ENCODE measurements at regions not wholly inside any gene's neighbourhood (a gene's known extent, or its start where the extent isn't known, plus 50 kb on each side); places are given as distances from the start of the nearest gene placed in this dataset.

DNA sequence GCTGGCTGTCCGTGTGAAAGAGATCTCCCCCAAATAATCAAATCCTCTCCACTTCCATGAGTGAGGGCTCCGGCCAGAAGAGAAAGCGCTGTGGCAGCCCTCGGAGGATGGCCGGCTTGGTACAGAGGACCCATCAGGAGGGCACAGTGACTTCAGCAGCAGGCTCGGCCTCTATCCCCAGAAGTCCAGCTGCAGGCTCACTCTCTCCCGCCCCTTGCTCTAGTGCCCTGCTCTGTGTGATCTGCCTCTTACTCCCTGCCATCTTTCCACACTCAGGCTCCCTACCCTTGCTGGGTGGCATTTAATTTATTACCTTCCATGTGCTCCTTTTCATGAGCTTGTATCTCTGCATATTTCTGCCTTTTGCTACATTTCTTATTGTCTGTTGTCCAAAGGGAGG lies 129.7 kb downstream of the SPATA19 start:
- DNase-seq (ENCODE audit: low spot score) (no peak), ATAC-seq (no peak)
- Mint-ChIP-seq H3K27ac (no peak overlapping the region), H3K4me3 (no peak overlapping the region), H3K4me1 (ENCODE audit: low read depth in 2 of 2) (no peaks in the 10 kb centered on the region), H3K27me3 (peaks cover 4 to 16% of the 10 kb centered on the region in 2 donors), H3K9me3 (no peaks in the 10 kb centered on the region), H3K36me3 (no peaks in the 10 kb centered on the region)

DNA sequence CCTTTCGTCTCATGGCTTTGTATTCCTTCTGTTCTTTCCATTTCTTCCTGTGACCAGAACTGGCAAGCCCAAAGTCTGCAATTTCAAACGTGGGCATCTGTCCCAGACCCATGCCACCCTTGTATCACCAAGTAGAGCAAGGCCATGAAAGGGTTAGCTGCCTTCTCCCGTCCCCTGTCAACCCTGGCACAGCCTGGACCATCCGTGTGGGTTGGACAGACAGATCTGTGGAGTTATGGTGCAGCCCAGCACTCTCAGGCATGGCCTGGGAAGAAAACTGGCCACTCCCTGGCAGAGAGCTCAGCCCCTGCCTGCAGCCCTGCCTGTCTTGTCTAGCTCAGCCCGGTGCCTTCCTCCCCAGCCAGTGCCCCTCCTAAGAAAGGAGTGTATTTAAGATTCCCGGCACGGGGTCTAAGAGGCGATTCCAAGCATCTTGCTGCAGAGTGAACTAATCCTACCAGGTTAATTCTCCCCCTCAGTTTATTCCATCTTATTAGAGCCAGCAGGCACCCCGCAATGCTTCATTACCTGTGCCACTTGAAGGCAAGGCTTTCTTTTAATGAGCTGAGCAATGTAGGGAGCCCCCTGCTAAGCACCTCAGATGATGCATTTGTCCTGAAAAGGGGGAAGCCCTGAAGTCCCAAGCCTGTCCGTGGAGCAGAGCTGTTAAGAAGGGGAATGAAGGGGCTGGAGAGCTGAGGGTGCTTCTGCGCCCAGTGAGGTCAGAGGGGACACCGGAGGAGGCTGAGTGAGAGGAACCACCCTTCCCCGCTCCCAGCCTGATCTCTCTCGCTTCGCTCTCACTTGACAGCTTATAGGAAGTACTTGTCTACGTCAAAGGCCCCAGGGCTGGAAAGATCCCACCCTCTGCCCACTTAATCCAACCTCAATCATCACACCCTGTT lies 130.6 kb downstream of the SPATA19 start:
- no peak overlapping the region for H3K4me3 Mint-ChIP-seq
- H3K36me3 Mint-ChIP-seq, result no peaks in the 10 kb centered on the region
- no peaks in the 10 kb centered on the region for H3K4me1 Mint-ChIP-seq (ENCODE audit: low read depth in 2 of 2)
- peaks cover 4 to 16% of the 10 kb centered on the region in 2 donors for H3K27me3 Mint-ChIP-seq
- no peak for ATAC-seq
- no peaks in the 10 kb centered on the region for H3K9me3 Mint-ChIP-seq
- no peak overlapping the region for H3K27ac Mint-ChIP-seq
- DNase-seq (ENCODE audit: low spot score), result no peak

DNA sequence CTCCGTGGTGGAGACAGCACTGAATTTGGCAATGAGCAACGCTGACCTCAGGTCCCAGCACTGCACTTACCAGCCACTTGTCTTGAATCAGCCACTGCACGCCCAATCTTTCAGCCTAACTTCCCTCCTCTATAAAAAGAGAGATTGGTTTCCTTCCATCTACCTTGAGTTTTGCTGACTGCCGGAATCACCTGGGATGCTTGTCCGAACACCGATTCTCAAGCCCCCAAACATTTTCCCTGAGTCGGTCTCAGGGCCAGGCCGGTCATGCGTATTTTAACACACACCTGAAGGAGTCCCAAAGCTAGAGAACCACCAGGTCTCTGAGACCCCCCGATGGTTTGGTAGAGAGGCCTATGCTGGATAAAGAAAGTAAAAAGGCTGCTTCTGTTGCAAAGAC lies 131.5 kb downstream of the SPATA19 start:
- no peak for ATAC-seq
- no peaks in the 10 kb centered on the region for H3K36me3 Mint-ChIP-seq
- DNase-seq (ENCODE audit: low spot score), result no peak
- H3K4me3 Mint-ChIP-seq, result no peak overlapping the region
- no peak overlapping the region for H3K27ac Mint-ChIP-seq
- peaks cover 4 to 16% of the 10 kb centered on the region in 2 donors for H3K27me3 Mint-ChIP-seq
- H3K4me1 Mint-ChIP-seq (ENCODE audit: low read depth in 2 of 2), result no peaks in the 10 kb centered on the region
- no peaks in the 10 kb centered on the region for H3K9me3 Mint-ChIP-seq

DNA sequence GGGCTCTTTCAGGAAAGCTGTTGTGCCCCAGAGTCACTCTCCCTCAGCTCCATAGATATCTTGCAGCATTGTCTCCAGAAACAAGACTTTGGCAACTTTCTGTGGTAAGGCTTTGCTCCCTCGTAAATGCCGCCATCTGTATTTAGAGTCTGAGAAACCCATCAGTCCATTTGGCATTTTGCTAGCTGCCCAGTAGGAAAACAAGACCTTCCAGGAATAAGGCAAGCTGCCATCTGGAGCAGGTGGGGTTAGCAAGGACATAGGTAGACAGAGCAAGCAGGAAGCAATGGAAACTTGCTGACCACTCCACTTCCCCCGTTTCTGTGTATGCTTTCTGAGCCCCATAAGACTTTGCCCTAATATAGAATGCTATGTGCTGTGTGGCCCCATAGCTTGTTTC lies 131.9 kb downstream of the SPATA19 start:
- Mint-ChIP-seq H3K27me3 (peaks cover 4 to 16% of the 10 kb centered on the region in 2 donors), H3K9me3 (no peaks in the 10 kb centered on the region), H3K4me1 (ENCODE audit: low read depth in 2 of 2) (no peaks in the 10 kb centered on the region), H3K27ac (no peak overlapping the region), H3K36me3 (no peaks in the 10 kb centered on the region), H3K4me3 (no peak overlapping the region)
- no peak for ATAC-seq
- DNase-seq (ENCODE audit: low spot score), result no peak

DNA sequence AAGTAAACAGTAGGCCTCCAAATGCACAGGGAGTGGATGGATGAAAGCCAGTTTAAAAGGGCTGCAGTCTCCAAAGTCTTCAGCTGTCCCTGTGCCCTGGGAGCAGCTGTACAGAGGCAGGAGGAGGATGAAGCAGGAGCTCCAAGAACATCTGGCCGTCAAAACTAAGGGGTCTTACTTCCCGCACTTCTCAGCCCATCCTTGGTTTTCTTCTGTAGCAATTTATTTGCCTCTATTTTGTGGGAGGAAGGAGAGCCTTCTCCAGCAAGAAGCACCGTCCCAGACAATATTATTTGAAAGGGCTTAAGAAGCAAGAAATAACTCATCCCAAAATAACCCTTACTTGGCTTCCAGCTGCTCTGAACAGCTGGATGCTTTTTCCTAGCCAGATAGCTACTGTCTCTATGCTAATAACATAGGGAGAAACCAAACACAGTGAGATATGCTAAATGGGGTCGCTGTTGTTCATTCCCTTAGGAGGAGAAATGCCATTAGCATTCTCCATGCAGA lies 133.2 kb downstream of the SPATA19 start:
- H3K4me1 Mint-ChIP-seq (ENCODE audit: low read depth in 2 of 2), result no peaks in the 10 kb centered on the region
- no peaks in the 10 kb centered on the region for H3K9me3 Mint-ChIP-seq
- no peak for ATAC-seq
- no peak for DNase-seq (ENCODE audit: low spot score)
- no peak overlapping the region for H3K4me3 Mint-ChIP-seq
- no peak overlapping the region for H3K27ac Mint-ChIP-seq
- H3K27me3 Mint-ChIP-seq, result peaks cover 4 to 13% of the 10 kb centered on the region in 2 donors
- H3K36me3 Mint-ChIP-seq, result no peaks in the 10 kb centered on the region

DNA sequence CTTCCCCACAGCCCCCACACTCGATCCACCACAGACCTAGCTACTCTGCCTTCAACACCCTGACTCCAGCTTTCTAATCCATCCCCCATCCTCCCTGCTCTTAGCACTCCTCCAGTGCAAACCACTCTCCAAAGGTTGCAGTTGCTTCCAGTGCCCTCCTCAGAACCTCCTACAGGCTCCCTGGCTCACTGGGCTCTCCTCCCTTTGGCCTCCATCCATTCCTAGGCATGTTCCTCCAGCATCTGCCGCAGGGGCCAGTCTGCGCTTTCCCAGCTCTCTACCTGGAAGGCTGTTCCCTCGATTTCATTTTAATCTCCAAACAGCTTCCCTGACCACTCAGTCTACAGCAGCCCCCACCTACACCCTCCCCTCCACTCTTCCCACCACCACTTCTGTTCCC lies 133.8 kb downstream of the SPATA19 start:
- no peaks in the 10 kb centered on the region for H3K36me3 Mint-ChIP-seq
- ATAC-seq, result no peak
- no peaks in the 10 kb centered on the region for H3K9me3 Mint-ChIP-seq
- H3K4me1 Mint-ChIP-seq (ENCODE audit: low read depth in 2 of 2), result no peaks in the 10 kb centered on the region
- no peak overlapping the region for H3K27ac Mint-ChIP-seq
- DNase-seq (ENCODE audit: low spot score), result no peak
- peaks cover 2 to 8% of the 10 kb centered on the region in 2 donors for H3K27me3 Mint-ChIP-seq
- H3K4me3 Mint-ChIP-seq, result no peak overlapping the region

DNA sequence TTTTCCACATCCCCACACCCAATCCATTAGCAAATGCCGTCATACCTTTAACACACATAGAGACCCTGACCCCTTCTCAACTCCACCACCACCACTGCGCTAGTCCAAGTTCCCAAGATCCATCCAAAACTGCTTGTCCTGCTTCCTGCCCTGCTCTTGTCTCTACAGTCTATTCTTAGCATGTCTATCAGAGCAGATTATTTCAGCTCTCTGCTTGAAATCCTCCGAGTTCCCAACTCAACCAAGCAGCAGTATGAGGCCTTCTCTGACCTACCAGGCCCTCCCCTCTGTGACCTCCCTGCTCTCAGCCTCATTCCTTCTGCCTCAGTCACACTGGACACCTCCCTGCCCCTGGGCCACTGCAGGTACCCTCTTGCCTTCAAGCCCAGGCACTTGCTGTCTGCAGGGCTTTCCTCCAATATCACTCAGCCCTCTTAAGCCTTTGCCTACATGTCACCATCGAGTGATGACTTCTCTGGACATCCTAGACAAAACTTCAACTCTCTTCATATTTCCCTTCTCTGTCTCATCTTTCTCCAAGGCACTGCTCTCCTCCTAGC lies 134.6 kb downstream of the SPATA19 start:
- no peaks in the 10 kb centered on the region for H3K9me3 Mint-ChIP-seq

DNA sequence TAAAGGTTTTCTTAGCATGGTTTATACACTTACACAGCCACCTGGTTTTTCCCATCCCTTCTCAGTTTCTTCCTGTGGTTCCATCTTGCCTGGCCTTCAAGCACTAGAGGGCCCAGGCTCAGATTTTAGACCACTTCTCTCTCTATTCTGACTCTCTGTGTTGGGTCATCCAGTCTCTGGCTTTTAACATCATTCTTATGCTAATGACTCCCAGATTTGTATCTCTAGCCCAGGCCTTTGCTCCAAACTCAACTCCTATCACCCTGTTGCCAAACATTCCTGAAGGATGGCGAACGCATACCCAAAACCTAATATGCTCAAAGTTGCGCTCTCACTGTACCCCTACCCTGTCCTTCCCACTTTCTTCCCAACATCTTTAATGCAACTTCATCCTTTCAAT lies 135.1 kb downstream of the SPATA19 start:
- ATAC-seq, result no peak
- no peak for DNase-seq (ENCODE audit: low spot score)
- no peaks in the 10 kb centered on the region for H3K36me3 Mint-ChIP-seq
- H3K27me3 Mint-ChIP-seq, result peaks cover 0 to 8% of the 10 kb centered on the region in 2 donors
- H3K9me3 Mint-ChIP-seq, result no peaks in the 10 kb centered on the region
- H3K27ac Mint-ChIP-seq, result no peak overlapping the region
- no peaks in the 10 kb centered on the region for H3K4me1 Mint-ChIP-seq (ENCODE audit: low read depth in 2 of 2)
- no peak overlapping the region for H3K4me3 Mint-ChIP-seq

More for the DNA sequence above, 134.6 kb downstream of the SPATA19 start:
- Mint-ChIP-seq H3K36me3 (no peaks in the 10 kb centered on the region), H3K4me1 (ENCODE audit: low read depth in 2 of 2) (no peaks in the 10 kb centered on the region), H3K27me3 (peaks cover 0 to 8% of the 10 kb centered on the region in 2 donors), H3K4me3 (no peak overlapping the region), H3K27ac (no peak overlapping the region)
- no peak for DNase-seq (ENCODE audit: low spot score)
- no peak for ATAC-seq

DNA sequence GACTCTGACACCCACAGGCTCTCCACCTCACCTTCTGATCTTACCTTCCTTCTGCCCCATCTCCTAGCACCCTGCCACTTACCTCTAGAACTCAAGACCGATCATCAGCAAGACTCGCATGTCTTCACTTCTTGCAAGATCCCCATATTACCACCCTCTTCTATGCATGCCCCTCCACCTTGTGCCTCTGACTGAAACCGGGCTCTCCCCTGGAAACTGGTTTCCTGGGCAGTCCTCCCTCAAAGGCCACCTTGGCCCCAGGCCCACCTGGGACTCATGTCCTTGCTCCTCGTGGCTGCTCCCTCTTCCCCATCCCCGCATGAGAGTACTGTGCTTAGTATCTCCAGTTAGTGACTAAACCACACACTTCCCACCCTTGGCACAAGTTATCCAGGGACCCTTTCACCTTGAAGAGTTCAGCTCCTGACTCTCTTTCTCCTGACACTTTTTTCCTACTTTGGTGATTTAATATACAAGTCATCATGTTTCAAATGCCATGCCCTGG lies 136.7 kb downstream of the SPATA19 start:
- H3K27me3 Mint-ChIP-seq, result peaks cover 2 to 16% of the 10 kb centered on the region in 2 donors
- no peaks in the 10 kb centered on the region for H3K4me1 Mint-ChIP-seq (ENCODE audit: low read depth in 2 of 2)
- ATAC-seq (no peak), DNase-seq (ENCODE audit: low spot score) (no peak)
- no peak overlapping the region for H3K4me3 Mint-ChIP-seq
- no peaks in the 10 kb centered on the region for H3K36me3 Mint-ChIP-seq
- peaks cover 2% of the 10 kb centered on the region for H3K9me3 Mint-ChIP-seq
- no peak overlapping the region for H3K27ac Mint-ChIP-seq

DNA sequence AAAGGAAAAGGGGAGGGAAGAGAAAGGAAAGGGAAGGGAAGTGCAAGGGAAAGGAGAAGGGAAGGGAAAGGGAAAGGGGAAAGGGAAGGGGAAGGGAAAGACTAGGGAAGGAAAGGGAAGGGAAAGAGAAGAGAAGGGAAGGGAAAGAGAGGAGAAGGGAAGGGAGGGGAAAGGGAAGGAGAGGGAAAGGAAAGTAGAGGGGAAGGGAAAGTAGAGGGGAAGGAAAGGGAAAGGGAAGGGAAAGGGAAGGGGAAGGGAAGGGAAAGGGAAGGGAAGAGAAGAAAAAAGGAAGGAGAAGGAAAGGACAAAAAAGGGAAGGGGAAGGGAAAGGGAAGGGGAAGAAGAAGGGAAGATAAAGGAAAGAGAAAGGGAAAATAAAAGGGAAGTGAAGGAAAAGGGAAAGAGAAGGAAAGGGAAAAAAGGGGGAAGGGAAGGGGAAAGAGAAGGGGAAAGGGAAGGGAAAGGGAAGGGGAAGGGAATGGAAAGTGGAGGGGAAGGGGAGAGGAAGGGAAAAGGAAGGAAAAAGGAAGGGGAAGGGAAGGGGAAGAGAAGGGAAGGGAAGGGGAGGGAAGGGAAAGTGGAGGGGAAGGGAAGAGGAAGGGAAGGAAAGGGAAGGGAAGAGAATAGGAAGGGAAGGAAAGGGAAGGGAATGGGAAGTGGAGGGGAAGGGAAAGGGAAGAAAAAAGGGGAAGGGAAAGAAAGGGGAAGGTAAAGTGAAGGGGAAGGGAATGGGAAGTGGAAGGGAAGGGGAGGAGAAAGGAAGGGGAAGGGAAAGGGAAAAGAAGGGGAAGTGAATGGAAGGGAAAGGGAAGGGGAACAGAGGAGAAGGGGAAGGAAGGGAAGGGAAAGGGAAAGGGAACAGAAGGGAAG lies 138.2 kb downstream of the SPATA19 start:
- DNase-seq (ENCODE audit: low spot score) (no peak), ATAC-seq (no peak)
- Mint-ChIP-seq H3K4me1 (ENCODE audit: low read depth in 2 of 2) (no peaks in the 10 kb centered on the region), H3K9me3 (peaks cover 2% of the 10 kb centered on the region), H3K4me3 (no peak overlapping the region), H3K27me3 (peaks cover 2 to 10% of the 10 kb centered on the region in 2 donors), H3K27ac (no peak overlapping the region), H3K36me3 (no peaks in the 10 kb centered on the region)

DNA sequence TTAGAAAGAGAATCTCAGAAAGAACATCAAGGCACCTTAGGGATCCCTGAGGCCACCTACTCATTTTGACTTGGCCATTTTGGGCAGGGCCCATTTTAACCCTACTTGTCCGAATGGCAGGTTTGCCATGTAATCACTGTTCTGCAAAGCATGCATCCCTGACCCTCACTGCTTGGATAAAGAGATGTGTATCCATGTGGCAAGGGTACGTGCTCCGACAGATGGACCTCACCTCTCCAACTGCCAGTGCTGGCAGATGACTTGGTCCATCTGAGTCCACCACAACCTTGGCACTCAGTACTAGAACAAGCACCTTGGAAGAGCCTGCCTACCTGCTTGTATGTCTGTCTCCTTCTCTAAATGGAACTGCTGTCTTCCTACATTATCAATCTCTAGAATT lies 139.4 kb downstream of the SPATA19 start:
- ATAC-seq (no peak), DNase-seq (ENCODE audit: low spot score) (no peak)
- H3K27me3 Mint-ChIP-seq, result peaks cover 2 to 8% of the 10 kb centered on the region in 2 donors
- H3K9me3 Mint-ChIP-seq, result peaks cover 6% of the 10 kb centered on the region
- H3K4me1 Mint-ChIP-seq (ENCODE audit: low read depth in 2 of 2), result no peaks in the 10 kb centered on the region
- no peak overlapping the region for H3K4me3 Mint-ChIP-seq
- no peaks in the 10 kb centered on the region for H3K36me3 Mint-ChIP-seq
- H3K27ac Mint-ChIP-seq, result no peak overlapping the region

DNA sequence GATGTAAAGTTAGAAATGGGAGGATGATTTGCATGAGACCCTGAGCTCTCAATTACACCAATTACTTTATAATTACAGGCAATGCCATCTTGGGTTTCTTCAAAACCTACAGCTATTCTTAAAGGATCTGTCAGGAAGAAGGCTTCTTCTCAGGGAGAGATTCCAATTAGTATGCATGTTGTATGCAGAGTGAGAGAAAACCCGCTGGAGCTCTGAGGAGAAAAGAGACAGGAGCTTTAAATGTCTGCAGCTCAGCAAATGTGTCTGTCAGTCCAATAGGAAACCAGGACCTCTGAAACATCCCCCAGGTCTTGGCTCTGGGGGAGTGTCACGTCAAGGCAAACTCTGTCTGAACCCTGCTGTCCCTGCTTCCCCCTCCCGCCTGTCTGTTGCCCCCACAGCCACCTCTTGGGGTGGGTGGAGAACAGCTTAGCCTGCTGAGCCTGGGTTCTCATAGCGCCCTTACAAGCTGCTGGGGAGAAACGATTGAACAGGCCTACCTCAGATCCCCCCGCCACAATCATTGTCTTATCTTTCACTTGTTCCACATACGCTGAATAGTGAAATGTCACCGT lies 140.2 kb downstream of the SPATA19 start:
- no peaks in the 10 kb centered on the region for H3K36me3 Mint-ChIP-seq
- H3K27ac Mint-ChIP-seq, result no peak overlapping the region
- no peaks in the 10 kb centered on the region for H3K4me1 Mint-ChIP-seq (ENCODE audit: low read depth in 2 of 2)
- ATAC-seq (no peak), DNase-seq (ENCODE audit: low spot score) (no peak)
- no peak overlapping the region for H3K4me3 Mint-ChIP-seq
- peaks cover 2 to 8% of the 10 kb centered on the region in 2 donors for H3K27me3 Mint-ChIP-seq
- H3K9me3 Mint-ChIP-seq, result peaks cover 6% of the 10 kb centered on the region

DNA sequence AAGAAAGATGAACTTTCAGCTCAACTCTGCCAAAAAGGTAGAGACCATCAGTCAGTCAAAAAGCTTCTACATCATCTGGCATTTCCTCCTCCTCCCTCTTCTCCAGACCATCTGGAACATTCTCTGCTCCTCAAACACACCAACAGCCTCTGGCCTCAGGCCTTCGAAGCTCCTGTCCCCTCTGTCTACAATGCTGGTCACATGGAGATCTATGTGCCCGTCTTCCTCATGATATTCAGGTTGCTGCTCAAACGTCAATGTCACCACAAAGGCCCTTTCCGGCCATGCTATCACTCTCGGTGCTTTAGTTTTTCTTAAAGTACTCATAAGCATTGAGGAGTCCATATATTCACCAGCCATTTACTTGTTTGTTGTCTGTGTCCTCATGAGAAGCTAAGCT lies 146.2 kb downstream of the SPATA19 start:
- Mint-ChIP-seq H3K4me3 (no peak overlapping the region), H3K27ac (no peak overlapping the region), H3K9me3 (peaks cover 3% of the 10 kb centered on the region), H3K36me3 (no peaks in the 10 kb centered on the region), H3K4me1 (ENCODE audit: low read depth in 2 of 2) (no peaks in the 10 kb centered on the region), H3K27me3 (peaks cover 0 to 6% of the 10 kb centered on the region in 2 donors)
- no peak for ATAC-seq
- DNase-seq (ENCODE audit: low spot score), result no peak
